ENCODE measurements at regions not wholly inside any gene's neighbourhood (a gene's known extent, or its start where the extent isn't known, plus 50 kb on each side); places are given as distances from the start of the nearest gene placed in this dataset.

DNA sequence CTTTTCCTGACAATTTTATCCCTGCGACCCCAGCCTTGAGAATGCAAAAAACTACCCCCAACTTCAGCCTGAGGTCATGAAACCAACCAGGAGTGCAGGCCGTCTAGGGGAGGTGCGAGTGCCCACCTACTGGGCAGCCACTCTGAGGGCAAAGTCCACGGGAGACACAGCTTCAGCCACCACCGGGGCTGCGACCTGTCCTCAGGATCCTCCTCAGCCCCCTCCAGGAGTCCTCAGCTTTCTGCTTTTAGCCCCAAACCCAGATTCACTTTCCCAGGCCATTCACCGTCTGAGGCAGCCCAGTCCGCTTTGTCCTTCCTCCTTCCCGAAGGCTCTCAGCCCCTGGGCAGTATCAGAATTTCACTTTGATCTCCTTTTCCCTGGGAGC, 210.2 kb upstream of the TNP1 start:
- TF ChIP-seq, protein P1, sequence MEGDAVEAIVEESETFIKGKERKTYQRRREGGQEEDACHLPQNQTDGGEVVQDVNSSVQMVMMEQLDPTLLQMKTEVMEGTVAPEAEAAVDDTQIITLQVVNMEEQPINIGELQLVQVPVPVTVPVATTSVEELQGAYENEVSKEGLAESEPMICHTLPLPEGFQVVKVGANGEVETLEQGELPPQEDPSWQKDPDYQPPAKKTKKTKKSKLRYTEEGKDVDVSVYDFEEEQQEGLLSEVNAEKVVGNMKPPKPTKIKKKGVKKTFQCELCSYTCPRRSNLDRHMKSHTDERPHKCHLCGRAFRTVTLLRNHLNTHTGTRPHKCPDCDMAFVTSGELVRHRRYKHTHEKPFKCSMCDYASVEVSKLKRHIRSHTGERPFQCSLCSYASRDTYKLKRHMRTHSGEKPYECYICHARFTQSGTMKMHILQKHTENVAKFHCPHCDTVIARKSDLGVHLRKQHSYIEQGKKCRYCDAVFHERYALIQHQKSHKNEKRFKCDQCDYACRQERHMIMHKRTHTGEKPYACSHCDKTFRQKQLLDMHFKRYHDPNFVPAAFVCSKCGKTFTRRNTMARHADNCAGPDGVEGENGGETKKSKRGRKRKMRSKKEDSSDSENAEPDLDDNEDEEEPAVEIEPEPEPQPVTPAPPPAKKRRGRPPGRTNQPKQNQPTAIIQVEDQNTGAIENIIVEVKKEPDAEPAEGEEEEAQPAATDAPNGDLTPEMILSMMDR (conservative IDR thresholded peaks at IDR 0.05; ENCODE audit: low read length), result no peak
- no peak for TF ChIP-seq EZH2phosphoT487 (IDR thresholded peaks at IDR 0.05; ENCODE audit: borderline replicate concordance, low read depth, low read length)
